Ascending aorta (tissue), 2 donors: ENCODE measurements at regions not wholly inside any gene's neighbourhood (a gene's known extent, or its start where the extent isn't known, plus 50 kb on each side); places are given as distances from the start of the nearest gene placed in this dataset.

Source experiments
- DNase-seq, 2 donors: peaks; one replicate each; pipeline ENCODE4 v3.0.0-alpha.2; 2019; ENCODE audit warnings: low spot score in 2 of 2
- H3K27ac ChIP-seq, 2 donors: fragments of 200-600 bp; sonication (generic); one replicate each; pipeline ENCODE4 v1.5.1; 2016 to 2017; ENCODE audit warnings: mild to moderate bottlenecking in 1 of 2
- H3K27me3 ChIP-seq: fragments of 200-600 bp; sonication (generic); one replicate; pipeline ENCODE4 v1.5.1; 2017
- H3K36me3 ChIP-seq, 2 donors: fragments of 200-600 bp; sonication (generic); one replicate each; pipeline ENCODE4 v1.5.1; 2016
- H3K4me1 ChIP-seq, 2 donors: fragments of 200-600 bp; sonication (generic); one replicate each; pipeline ENCODE4 v1.5.1; 2016 to 2017; ENCODE audit warnings: mild to moderate bottlenecking in 1 of 2
- H3K4me3 ChIP-seq, 2 donors: fragments of 200-600 bp; sonication (generic); one replicate each; pipeline ENCODE4 v1.5.1; 2016 to 2017; ENCODE audit warnings: mild to moderate bottlenecking in 1 of 2
- H3K9me3 ChIP-seq, 2 donors: fragments of 200-600 bp; sonication (generic); one replicate each; pipeline ENCODE4 v1.5.1; 2016
- CTCF ChIP-seq, 3 experiments: fragments of 200-600 bp in 2 of 3; fragments of 450-650 bp in 1 of 3; sonication (generic) in 2 of 3; IDR thresholded peaks; one replicate each; pipeline ENCODE4 v1.5.1; 2016 to 2019; ENCODE audit warnings: antibody characterized with exemption in 3 of 3, mild to moderate bottlenecking in 1 of 3, moderate library complexity in 1 of 3
- intact Hi-C: fragments of 100-400 bp; cut with DNase I; formaldehyde crosslinking; loops from one replicate; pipeline ENCODE4 v1.15.1; 2023

GRCh38 chr14:99095369-99095768 lies 176.6 kb downstream of the BCL11B start:
- intact Hi-C loops: no loop called here
- no peak for DNase-seq

GRCh38 chr14:99098199-99098598 lies 173.8 kb downstream of the BCL11B start:
- no peaks in the 10 kb centered on the region for H3K27me3 ChIP-seq
- H3K36me3 ChIP-seq: no peaks in the 10 kb centered on the region
- H3K9me3 ChIP-seq: no peaks in the 10 kb centered on the region
- TF ChIP-seq CTCF (IDR thresholded peaks at IDR 0.05): no peak
- no peak overlapping the region for H3K27ac ChIP-seq
- no peaks in the 10 kb centered on the region for H3K4me1 ChIP-seq
- intact Hi-C loops: no loop called here
- H3K4me3 ChIP-seq: no peak overlapping the region
- DNase-seq: no peak

More at GRCh38 chr14:99095369-99095768, 176.6 kb downstream of the BCL11B start:
- no peaks in the 10 kb centered on the region for H3K27me3 ChIP-seq
- peaks cover 0 to 7% of the 10 kb centered on the region in 2 donors for H3K9me3 ChIP-seq
- no peaks in the 10 kb centered on the region for H3K4me1 ChIP-seq
- no peak for TF ChIP-seq CTCF (IDR thresholded peaks at IDR 0.05)
- H3K27ac ChIP-seq: no peak overlapping the region
- no peaks in the 10 kb centered on the region for H3K36me3 ChIP-seq
- no peak overlapping the region for H3K4me3 ChIP-seq

GRCh38 chr14:99099051-99099787 lies 172.8 kb downstream of the BCL11B start:
- no peak overlapping the region for H3K27ac ChIP-seq
- no peaks in the 10 kb centered on the region for H3K9me3 ChIP-seq
- H3K27me3 ChIP-seq: no peaks in the 10 kb centered on the region
- H3K4me1 ChIP-seq: no peaks in the 10 kb centered on the region
- H3K4me3 ChIP-seq: no peak overlapping the region
- intact Hi-C loops: no loop called here
- no peak for TF ChIP-seq CTCF (IDR thresholded peaks at IDR 0.05)
- no peaks in the 10 kb centered on the region for H3K36me3 ChIP-seq
- no peak for DNase-seq

GRCh38 chr14:99100497-99101270 lies 171.3 kb downstream of the BCL11B start:
- Histone ChIP-seq H3K9me3 (peaks cover 0 to 4% of the 10 kb centered on the region in 2 donors), H3K4me3 (no peak overlapping the region), H3K36me3 (no peaks in the 10 kb centered on the region), H3K27me3 (no peaks in the 10 kb centered on the region), H3K27ac (no peak overlapping the region), H3K4me1 (no peaks in the 10 kb centered on the region)
- no peak for TF ChIP-seq CTCF (IDR thresholded peaks at IDR 0.05)
- no peak for DNase-seq
- intact Hi-C loops: no loop called here

GRCh38 chr14:99101855-99102461 lies 170.0 kb downstream of the BCL11B start:
- Histone ChIP-seq H3K27ac (no peak overlapping the region), H3K4me3 (no peak overlapping the region), H3K4me1 (no peaks in the 10 kb centered on the region), H3K9me3 (peaks cover 0 to 4% of the 10 kb centered on the region in 2 donors), H3K36me3 (no peaks in the 10 kb centered on the region), H3K27me3 (no peaks in the 10 kb centered on the region)
- DNase-seq: no peak
- TF ChIP-seq CTCF (IDR thresholded peaks at IDR 0.05): no peak
- intact Hi-C loops: no loop called here
